ENCODE measurements at regions not wholly inside any gene's neighbourhood (a gene's known extent, or its start where the extent isn't known, plus 50 kb on each side); places are given as distances from the start of the nearest gene placed in this dataset.
"Not testable (repeated sequence)": the region's sequence is repeated elsewhere in the genome, so short reads cannot be mapped to it uniquely, and the experiment has no call there.

DNA sequence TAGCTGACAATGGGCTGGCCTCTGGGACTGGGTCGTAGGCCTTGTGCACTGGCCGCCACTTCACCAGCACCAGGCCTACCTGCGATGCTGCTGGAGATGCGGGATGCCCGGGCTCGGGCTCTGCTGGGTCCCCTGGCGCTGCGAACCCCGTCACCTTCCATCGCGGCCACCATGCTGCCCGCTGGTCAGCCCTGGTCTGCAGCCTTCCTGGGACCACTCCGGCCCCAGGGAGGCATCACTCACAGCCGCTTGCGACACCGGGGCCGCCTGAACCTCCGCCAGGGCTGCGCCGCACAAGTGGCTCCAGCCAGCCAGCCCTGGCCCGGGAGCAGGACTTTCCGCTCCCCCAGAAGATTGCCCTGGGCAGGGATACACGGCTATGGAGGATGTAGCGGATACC is 78.1 kb upstream of the ZNF337 start:
- not testable (repeated sequence) for DNase-seq

DNA sequence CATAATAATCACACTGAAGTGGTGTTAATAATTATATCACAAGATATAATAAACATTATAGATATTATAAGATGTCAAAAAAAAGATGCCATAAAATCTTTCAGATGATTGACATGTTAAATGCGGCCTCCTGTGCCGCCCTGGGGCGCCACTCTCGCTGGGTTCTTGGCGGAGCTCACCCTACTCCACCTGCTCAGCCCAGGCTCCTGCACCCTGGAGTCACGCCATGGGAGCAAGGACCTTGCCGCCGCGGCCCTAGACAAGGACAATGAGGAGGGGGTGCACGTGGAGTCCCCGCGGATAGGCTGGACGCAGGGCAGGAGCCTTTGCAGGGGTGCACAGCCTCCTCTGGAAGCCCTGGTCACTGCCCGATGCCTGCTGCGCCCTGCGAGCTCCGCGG is 77.5 kb upstream of the ZNF337 start:
- DNase-seq = not testable (repeated sequence)

DNA sequence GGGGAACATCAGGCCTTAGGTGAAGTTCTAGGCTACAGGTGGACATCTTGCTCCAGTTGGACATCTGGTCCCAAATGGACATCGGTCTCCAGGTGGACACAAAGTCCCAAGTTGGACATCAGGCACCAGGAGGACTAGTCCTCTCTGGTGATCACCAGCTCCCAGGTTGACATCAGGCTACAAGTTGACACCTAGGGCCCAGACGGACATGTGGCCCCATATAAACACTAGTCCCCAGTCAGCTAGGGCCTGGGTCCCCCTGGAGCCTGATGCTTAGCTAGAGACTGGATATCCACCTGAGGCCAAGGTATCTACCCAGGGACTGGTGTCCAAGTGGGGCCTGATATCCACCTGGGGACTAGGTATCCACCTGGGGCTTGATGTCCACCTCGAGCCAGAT is 75.8 kb upstream of the ZNF337 start:
- DNase-seq = not testable (repeated sequence)

DNA sequence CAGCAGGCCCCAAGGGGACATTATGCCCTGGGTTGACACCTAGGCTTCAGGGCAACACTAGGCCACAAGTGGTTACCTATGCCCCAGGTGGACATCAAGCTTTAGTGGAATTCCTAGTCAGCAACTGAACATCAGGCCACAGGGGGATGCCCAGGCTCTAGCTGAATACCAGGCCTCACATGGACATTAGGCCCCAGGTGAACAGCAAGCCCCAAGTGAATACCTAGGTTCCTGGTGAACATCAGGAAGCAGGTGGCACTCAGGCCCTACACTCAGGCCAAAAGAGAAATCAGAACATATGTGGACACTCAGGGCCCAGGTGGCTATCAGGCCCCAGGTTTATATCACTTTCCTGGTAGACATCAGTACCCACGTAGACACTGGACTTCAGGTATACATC is 75.2 kb upstream of the ZNF337 start:
- DNase-seq = not testable (repeated sequence)

DNA sequence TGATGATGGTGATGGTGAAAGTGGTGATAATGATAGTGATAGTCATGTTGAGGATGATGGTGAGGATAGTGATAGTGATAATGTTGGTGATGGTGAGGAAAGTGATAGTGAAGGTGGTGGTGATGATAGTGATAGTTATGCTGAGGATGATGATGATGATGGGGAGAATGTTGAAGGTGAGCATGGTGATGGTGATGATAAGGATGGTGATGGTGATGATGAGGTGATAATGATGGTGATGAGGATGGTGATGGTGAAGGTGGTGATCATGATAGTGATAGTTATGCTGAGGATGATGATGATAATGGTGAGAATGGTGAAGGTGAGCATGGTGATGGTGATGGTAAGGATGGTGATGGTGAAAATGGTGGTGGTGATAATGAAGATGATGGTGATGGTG is 64.9 kb upstream of the ZNF337 start:
- DNase-seq = no peak

DNA sequence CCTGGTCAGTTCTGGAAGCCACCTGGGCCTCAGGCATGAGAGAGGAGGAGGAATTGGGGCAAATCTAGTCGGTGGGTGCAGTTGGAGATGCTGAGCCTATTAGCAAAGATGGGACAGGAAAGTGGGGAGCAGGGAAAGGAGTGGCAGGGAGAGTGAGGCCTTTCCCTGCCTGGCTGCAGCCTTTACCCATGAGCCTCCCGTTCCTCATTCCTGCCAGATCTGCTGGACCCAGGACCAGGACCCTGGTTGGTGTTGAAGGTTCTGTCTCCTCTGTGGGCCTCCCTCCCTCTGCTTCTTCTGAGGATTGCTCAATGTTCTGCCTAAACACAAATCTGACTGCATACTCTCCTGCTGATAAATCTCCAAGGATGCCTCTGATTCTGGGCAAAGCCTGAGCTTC is 64.4 kb upstream of the ZNF337 start:
- not testable (repeated sequence) for DNase-seq

DNA sequence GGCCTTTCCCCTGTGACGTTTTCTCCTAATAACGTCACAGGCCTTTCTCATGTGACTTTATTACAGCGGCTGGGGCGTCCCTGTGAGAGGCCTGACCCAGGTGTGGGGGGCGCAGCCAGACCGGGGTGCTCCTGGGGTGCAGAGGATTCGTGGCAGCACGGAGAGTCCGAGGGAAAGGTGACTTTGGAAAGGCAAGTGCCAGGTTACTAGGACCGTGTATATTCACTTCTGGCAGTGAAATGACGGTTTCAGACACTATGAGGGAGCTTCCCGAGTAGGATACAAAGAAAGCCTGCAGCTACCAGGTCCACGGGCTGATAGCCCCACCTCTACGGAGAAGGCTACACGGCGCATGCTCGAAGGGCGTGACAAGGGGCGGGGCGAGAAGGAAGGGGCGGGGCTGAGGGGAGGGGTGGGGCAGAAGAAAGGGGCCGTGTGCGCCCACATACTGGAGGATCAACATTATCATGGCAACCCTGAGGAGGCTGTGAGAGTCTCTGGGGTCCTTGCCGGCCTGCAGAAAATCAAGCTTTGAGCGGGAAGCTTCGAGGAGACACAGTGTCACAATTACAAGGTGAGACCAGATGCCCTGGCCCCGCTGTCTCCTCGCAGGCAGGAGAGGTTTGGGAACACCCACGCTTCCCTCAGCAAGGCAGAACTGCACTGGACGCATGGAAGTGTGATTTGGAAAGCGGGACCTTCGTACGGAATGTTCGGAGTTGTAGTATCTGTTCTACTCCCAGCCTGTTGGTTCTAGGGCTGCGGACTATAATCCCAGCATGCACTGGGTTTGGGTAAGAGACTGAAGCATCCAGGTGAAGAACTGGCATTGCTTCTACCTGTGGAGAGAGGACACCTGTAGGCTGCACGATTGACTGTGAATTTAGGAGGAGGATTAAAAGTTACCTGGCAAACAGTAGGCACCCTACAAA is 54.4 kb upstream of the ZNF337 start:
- DNase-seq = peak; percentile 10 to 52 (median 29)

DNA sequence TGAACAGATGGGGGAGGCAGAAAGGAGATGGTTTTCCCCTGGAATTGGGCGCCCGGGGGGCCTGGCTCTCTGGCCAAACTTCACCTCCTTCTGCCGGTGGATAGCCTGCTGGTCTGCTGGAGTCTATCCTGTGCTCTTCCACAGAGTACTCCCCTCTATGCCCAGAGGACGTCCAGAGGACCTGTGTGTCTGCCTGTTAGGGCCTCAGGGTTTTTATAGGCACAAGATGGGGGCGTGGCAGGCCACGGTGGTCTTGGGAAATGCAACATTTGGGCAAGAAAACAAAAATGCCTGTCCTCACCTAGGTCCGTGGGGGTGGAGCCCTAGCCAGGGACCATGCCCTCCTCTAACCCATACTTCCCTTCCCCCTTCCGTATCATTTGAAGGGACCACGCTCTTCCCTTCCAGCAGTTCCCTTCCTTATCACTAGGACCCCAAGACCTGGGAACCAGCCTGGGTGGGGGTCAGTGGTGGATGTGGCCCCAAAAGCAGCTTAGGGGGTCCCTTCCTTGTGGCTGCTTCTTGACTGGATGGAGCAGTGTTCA is 53.6 kb upstream of the ZNF337 start:
- DNase-seq = no peak

DNA sequence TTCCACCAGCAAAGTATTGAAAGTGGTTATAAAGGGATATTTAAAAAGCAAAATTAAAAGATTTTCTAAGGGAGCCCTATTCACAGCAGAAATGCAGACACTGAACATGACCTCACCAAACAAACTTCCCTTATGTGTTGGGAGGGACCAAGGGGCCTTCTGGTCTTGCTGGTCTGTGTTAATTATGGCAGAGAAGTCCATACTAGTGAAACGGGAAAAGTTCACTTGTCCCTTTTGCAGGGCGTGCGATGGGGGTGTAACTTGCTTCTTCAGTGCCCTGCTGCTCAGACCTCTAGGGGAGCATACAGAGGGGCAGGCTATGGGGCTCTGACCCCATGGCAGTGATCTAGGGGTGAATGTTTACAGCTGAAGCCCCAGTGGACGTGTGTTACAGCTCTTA is 53.0 kb upstream of the ZNF337 start:
- no peak for DNase-seq
